Muscle of leg (tissue), 3 donors: ENCODE measurements at regions not wholly inside any gene's neighbourhood (a gene's known extent, or its start where the extent isn't known, plus 50 kb on each side); places are given as distances from the start of the nearest gene placed in this dataset.

ENCODE experiments used
- DNase-seq: peaks from one replicate; pipeline ENCODE4 v3.0.0; 2013
- H3K27ac ChIP-seq: one replicate; pipeline ENCODE4 v1.5.1; 2013; ENCODE audit warnings: mild to moderate bottlenecking, low read length, control low read depth
- H3K27me3 ChIP-seq: one replicate; pipeline ENCODE4 v1.6.1; 2013; ENCODE audit warnings: low read length; ENCODE audit not compliant: control insufficient read depth, insufficient read depth
- H3K36me3 ChIP-seq: one replicate; pipeline ENCODE4 v1.6.1; 2013; ENCODE audit warnings: low read length; ENCODE audit not compliant: control insufficient read depth, insufficient read depth
- H3K4me1 ChIP-seq: one replicate; pipeline ENCODE4 v1.6.1; 2013; ENCODE audit warnings: low read length; ENCODE audit not compliant: control insufficient read depth, insufficient read depth
- H3K4me3 ChIP-seq: one replicate; pipeline ENCODE4 v1.5.1; 2013; ENCODE audit warnings: low read length, control low read depth
- H3K9me3 ChIP-seq: replicated peaks from 2 replicates; pipeline ENCODE4 v1.6.1; 2013; ENCODE audit warnings: low read depth, low read length; ENCODE audit not compliant: control insufficient read depth
- WGBS: methylation state at CpG from one replicate; pipeline ENCODE4 v1.1.5; 2013; ENCODE audit warnings: missing lambda C conversion rate; ENCODE audit not compliant: insufficient coverage; 5-methylcytosine and 5-hydroxymethylcytosine counted together

- Histone ChIP-seq H3K36me3 (no peaks in the 10 kb centered on the region), H3K27ac (no peak overlapping the region), H3K27me3 (no peaks in the 10 kb centered on the region), H3K4me3 (no peak overlapping the region), H3K4me1 (no peaks in the 10 kb centered on the region), H3K9me3 (no peaks in the 10 kb centered on the region)
- WGBS, result no CpG with 5 or more reads among the region's 2 CpGs
- no peak for DNase-seq
Measured at GRCh38 chr2:204240961-204241360, 304.3 kb upstream of the PARD3B start.

- Histone ChIP-seq H3K27me3 (peaks cover 6% of the 10 kb centered on the region), H3K27ac (no peak overlapping the region), H3K9me3 (no peaks in the 10 kb centered on the region), H3K36me3 (no peaks in the 10 kb centered on the region), H3K4me1 (peaks cover 6% of the 10 kb centered on the region), H3K4me3 (no peak overlapping the region)
- no peak for DNase-seq
- WGBS, result 97% methylated on average over 3 of the region's 3 CpGs
Measured at GRCh38 chr2:204249437-204249836, 295.8 kb upstream of the PARD3B start.

GRCh38 chr2:204250692-204251091, 294.6 kb upstream of the PARD3B start:
- Histone ChIP-seq H3K27ac (no peak overlapping the region), H3K4me1 (peaks cover 6% of the 10 kb centered on the region), H3K27me3 (peaks cover 6% of the 10 kb centered on the region), H3K9me3 (no peaks in the 10 kb centered on the region), H3K36me3 (no peaks in the 10 kb centered on the region), H3K4me3 (no peak overlapping the region)
- no CpG with 5 or more reads among the region's 2 CpGs for WGBS
- DNase-seq, result no peak

GRCh38 chr2:204251158-204251997, 293.9 kb upstream of the PARD3B start:
- DNase-seq, result no peak
- Histone ChIP-seq H3K9me3 (no peaks in the 10 kb centered on the region), H3K27me3 (peaks cover 6% of the 10 kb centered on the region), H3K27ac (no peak overlapping the region), H3K4me1 (peaks cover 6% of the 10 kb centered on the region), H3K36me3 (no peaks in the 10 kb centered on the region), H3K4me3 (no peak overlapping the region)
- 49% methylated on average over 7 of the region's 11 CpGs for WGBS

GRCh38 chr2:204251998-204252376, 293.3 kb upstream of the PARD3B start:
- peaks cover 6% of the 10 kb centered on the region for H3K4me1 ChIP-seq
- no peak overlapping the region for H3K27ac ChIP-seq
- H3K36me3 ChIP-seq, result no peaks in the 10 kb centered on the region
- no peaks in the 10 kb centered on the region for H3K9me3 ChIP-seq
- no peak for DNase-seq
- 56% methylated on average over 10 of the region's 11 CpGs for WGBS
- peaks cover 6% of the 10 kb centered on the region for H3K27me3 ChIP-seq
- H3K4me3 ChIP-seq, result no peak overlapping the region

- DNase-seq, result no peak
- no CpG with 5 or more reads among the region's 5 CpGs for WGBS
- Histone ChIP-seq H3K36me3 (no peaks in the 10 kb centered on the region), H3K27ac (no peak overlapping the region), H3K4me3 (no peak overlapping the region), H3K27me3 (peaks cover 6% of the 10 kb centered on the region), H3K9me3 (no peaks in the 10 kb centered on the region), H3K4me1 (peaks cover 6% of the 10 kb centered on the region)
Measured at GRCh38 chr2:204255071-204255470, 290.2 kb upstream of the PARD3B start.

- Histone ChIP-seq H3K4me3 (no peak overlapping the region), H3K27ac (no peak overlapping the region), H3K36me3 (no peaks in the 10 kb centered on the region), H3K27me3 (peaks cover 6% of the 10 kb centered on the region), H3K9me3 (no peaks in the 10 kb centered on the region), H3K4me1 (peaks cover 10% of the 10 kb centered on the region)
- no peak for DNase-seq
- WGBS, result 17% methylated on average over 1 of the region's 2 CpGs
Measured at GRCh38 chr2:204255526-204255925, 289.7 kb upstream of the PARD3B start.

- Histone ChIP-seq H3K27ac (no peak overlapping the region), H3K4me1 (peaks cover 12% of the 10 kb centered on the region), H3K4me3 (no peak overlapping the region), H3K9me3 (no peaks in the 10 kb centered on the region), H3K27me3 (no peaks in the 10 kb centered on the region), H3K36me3 (no peaks in the 10 kb centered on the region)
- DNase-seq, result no peak
- 98% methylated on average over 3 of the region's 5 CpGs for WGBS
Measured at GRCh38 chr2:204257781-204258180, 287.5 kb upstream of the PARD3B start.

- H3K27me3 ChIP-seq, result no peaks in the 10 kb centered on the region
- DNase-seq, result no peak
- H3K9me3 ChIP-seq, result no peaks in the 10 kb centered on the region
- no peak overlapping the region for H3K4me3 ChIP-seq
- no peaks in the 10 kb centered on the region for H3K36me3 ChIP-seq
- no peak overlapping the region for H3K27ac ChIP-seq
- peaks cover 13% of the 10 kb centered on the region for H3K4me1 ChIP-seq
Measured at GRCh38 chr2:204258890-204259289, 286.4 kb upstream of the PARD3B start.

- H3K9me3 ChIP-seq, result no peaks in the 10 kb centered on the region
- peaks cover 5% of the 10 kb centered on the region for H3K27me3 ChIP-seq
- WGBS, result no CpG with 5 or more reads among the region's 9 CpGs
- no peaks in the 10 kb centered on the region for H3K36me3 ChIP-seq
- peaks cover 24% of the 10 kb centered on the region for H3K4me1 ChIP-seq
- DNase-seq, result peak; percentile 95
- no peak overlapping the region for H3K4me3 ChIP-seq
- H3K27ac ChIP-seq, result peak overlapping the region; percentile 38
Measured at GRCh38 chr2:204260162-204260877, 285.0 kb upstream of the PARD3B start.
